ENCODE measurements at regions not wholly inside any gene's neighbourhood (a gene's known extent, or its start where the extent isn't known, plus 50 kb on each side); places are given as distances from the start of the nearest gene placed in this dataset.

DNA sequence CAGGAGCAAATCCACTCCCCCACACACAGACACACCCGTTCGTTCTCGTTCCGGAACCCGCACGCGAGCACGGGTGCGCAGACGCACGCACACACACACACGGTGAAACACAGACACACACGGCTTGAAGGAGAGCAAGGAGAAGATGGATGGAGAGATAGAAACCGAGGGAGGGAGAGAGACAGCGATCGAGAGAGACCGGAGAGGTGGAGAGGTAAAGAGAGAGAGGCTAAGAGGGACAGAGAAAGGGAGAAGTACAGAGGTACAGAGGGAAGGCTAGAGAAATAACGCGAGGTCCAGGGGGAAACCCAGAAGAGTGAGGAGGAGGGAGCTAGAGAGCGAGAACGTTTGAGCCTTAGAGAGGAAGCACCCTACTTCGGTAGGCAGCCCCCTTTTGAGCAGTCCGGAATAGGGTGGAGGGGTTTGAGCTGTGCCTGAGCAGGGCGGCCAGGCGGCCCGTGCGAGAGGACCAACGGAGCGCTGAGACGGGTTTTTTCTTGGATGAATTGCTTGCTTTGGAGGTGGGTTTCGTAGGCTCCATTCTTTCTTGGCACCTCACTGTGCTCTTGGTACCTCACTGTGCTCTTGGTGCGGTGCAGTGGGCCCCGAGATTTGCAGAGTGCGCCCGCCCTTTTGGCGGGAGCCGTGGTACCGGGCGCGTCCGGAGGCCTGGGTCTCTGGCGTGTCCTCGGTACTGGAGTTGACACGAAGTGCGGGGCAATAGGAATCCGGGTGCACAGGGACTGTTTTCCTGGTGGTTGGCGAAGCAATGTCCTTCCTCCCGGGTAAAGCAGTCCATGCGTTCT lies 88.4 kb upstream of the RHOU start:
- TF ChIP-seq TAF1 (IDR thresholded peaks at IDR 0.05; ENCODE audit: borderline replicate concordance, low read depth, low read length) (no peak), POLR2A (IDR thresholded peaks at IDR 0.05; ENCODE audit: low read depth, low read length) (no peak), POLR2AphosphoS5 (IDR thresholded peaks at IDR 0.05; ENCODE audit: low read depth, low read length) (no peak)

All from GM12892 (cell line).